Smooth muscle cell (in vitro differentiated cells): ENCODE measurements at regions not wholly inside any gene's neighbourhood (a gene's known extent, or its start where the extent isn't known, plus 50 kb on each side); places are given as distances from the start of the nearest gene placed in this dataset.

Experiments
- DNase-seq: peaks from one replicate; lab custom pipeline; 2025; ENCODE audit not compliant: unreplicated experiment; lab: John Stamatoyannopoulos, UW
- H2AFZ ChIP-seq: fragments of 200-600 bp; sonication (generic); 2 replicates; pipeline ENCODE4 v1.6.0; 2016; ENCODE audit warnings: antibody characterized with exemption, low read depth, mild to moderate bottlenecking
- H3F3A ChIP-seq: fragments of 200-600 bp; sonication (generic); 2 replicates; pipeline ENCODE4 v1.6.0; 2017; ENCODE audit warnings: antibody characterized with exemption, low read depth
- H3K27ac ChIP-seq: fragments of 200-600 bp; sonication (generic); 2 replicates; pipeline ENCODE4 v1.5.1; 2016; ENCODE audit warnings: low read depth, mild to moderate bottlenecking
- H3K27me3 ChIP-seq: fragments of 200-600 bp; sonication (generic); 2 replicates; pipeline ENCODE4 v1.6.1; 2016; ENCODE audit warnings: low read depth, mild to moderate bottlenecking
- H3K36me3 ChIP-seq: fragments of 200-600 bp; sonication (generic); 2 replicates; pipeline ENCODE4 v1.5.1; 2016; ENCODE audit warnings: low read depth
- H3K4me1 ChIP-seq: fragments of 200-600 bp; sonication (generic); 2 replicates; pipeline ENCODE4 v1.5.1; 2016; ENCODE audit warnings: low read depth
- H3K4me2 ChIP-seq: fragments of 200-600 bp; sonication (generic); 2 replicates; pipeline ENCODE4 v1.6.0; 2016; ENCODE audit warnings: mild to moderate bottlenecking
- H3K4me3 ChIP-seq: fragments of 200-600 bp; sonication (generic); 2 replicates; pipeline ENCODE4 v1.5.1; 2016; ENCODE audit warnings: mild to moderate bottlenecking
- H3K79me2 ChIP-seq: fragments of 200-600 bp; sonication (generic); 2 replicates; pipeline ENCODE4 v1.6.0; 2016; ENCODE audit warnings: low read depth, mild to moderate bottlenecking
- H3K9ac ChIP-seq: fragments of 200-600 bp; sonication (generic); 2 replicates; pipeline ENCODE4 v1.6.0; 2016; ENCODE audit warnings: low read depth
- H3K9me3 ChIP-seq: fragments of 200-600 bp; sonication (generic); replicated peaks from 2 replicates; pipeline ENCODE4 v1.5.1; 2016; ENCODE audit warnings: low read depth
- H4K20me1 ChIP-seq: fragments of 200-600 bp; sonication (generic); 2 replicates; pipeline ENCODE4 v1.6.0; 2016; ENCODE audit warnings: low read depth
- CTCF ChIP-seq: fragments of 200-600 bp; sonication (generic); IDR thresholded peaks from 2 replicates; pipeline ENCODE4 v1.5.1; 2017; ENCODE audit warnings: borderline replicate concordance, mild to moderate bottlenecking, antibody characterized with exemption; ENCODE audit not compliant: insufficient read depth, poor library complexity, severe bottlenecking
- WGBS: methylation state at CpG from one replicate; pipeline ENCODE4 v1.1.7; 2016; ENCODE audit warnings: low lambda C conversion rate; 5-methylcytosine and 5-hydroxymethylcytosine counted together

- Histone ChIP-seq H3K9me3 (no peaks in the 10 kb centered on the region), H3K36me3 (no peaks in the 10 kb centered on the region), H3K4me3 (no peak overlapping the region), H3K79me2 (no peaks in the 10 kb centered on the region), H3K27me3 (no peaks in the 10 kb centered on the region), H3K27ac (peak overlapping the region; percentile 66), H3K4me2 (peak overlapping the region; percentile 48), H4K20me1 (no peaks in the 10 kb centered on the region), H3K9ac (no peak overlapping the region), H2AFZ (no peak overlapping the region), H3K4me1 (no peaks in the 10 kb centered on the region), H3F3A (peaks cover 7% of the 10 kb centered on the region)
- no peak for TF ChIP-seq CTCF
- WGBS, result 81% methylated on average over 1 of the region's 1 CpG
- DNase-seq, result no peak
Measured at GRCh38 chr11:92129811-92130210, 94.8 kb upstream of the FAT3 start.

GRCh38 chr11:92128026-92128425 lies 96.6 kb upstream of the FAT3 start:
- Histone ChIP-seq H3K4me1 (no peaks in the 10 kb centered on the region), H3K27ac (no peak overlapping the region), H3K27me3 (no peaks in the 10 kb centered on the region), H3K4me2 (no peak overlapping the region), H3K9ac (no peak overlapping the region), H3F3A (peaks cover 12% of the 10 kb centered on the region), H2AFZ (no peak overlapping the region), H3K9me3 (no peaks in the 10 kb centered on the region), H3K79me2 (no peaks in the 10 kb centered on the region), H4K20me1 (no peaks in the 10 kb centered on the region), H3K36me3 (no peaks in the 10 kb centered on the region), H3K4me3 (no peak overlapping the region)
- DNase-seq, result no peak
- TF ChIP-seq CTCF, result no peak
- 80% methylated on average over 2 of the region's 2 CpGs for WGBS

GRCh38 chr11:92125321-92125720 lies 99.3 kb upstream of the FAT3 start:
- Histone ChIP-seq H3K9me3 (no peaks in the 10 kb centered on the region), H3K36me3 (no peaks in the 10 kb centered on the region), H3K9ac (no peak overlapping the region), H3K27ac (no peak overlapping the region), H3K4me3 (no peak overlapping the region), H3K27me3 (no peaks in the 10 kb centered on the region), H3F3A (peaks cover 6% of the 10 kb centered on the region), H3K79me2 (no peaks in the 10 kb centered on the region), H4K20me1 (no peaks in the 10 kb centered on the region), H2AFZ (no peak overlapping the region), H3K4me1 (no peaks in the 10 kb centered on the region), H3K4me2 (no peak overlapping the region)
- no peak for TF ChIP-seq CTCF
- no peak for DNase-seq

GRCh38 chr11:92123540-92123939 lies 101.1 kb upstream of the FAT3 start:
- TF ChIP-seq CTCF, result no peak
- Histone ChIP-seq H3F3A (peaks cover 4% of the 10 kb centered on the region), H3K79me2 (no peaks in the 10 kb centered on the region), H3K4me2 (peak overlapping the region; percentile 56), H3K9me3 (no peaks in the 10 kb centered on the region), H3K4me3 (no peak overlapping the region), H3K4me1 (no peaks in the 10 kb centered on the region), H2AFZ (no peak overlapping the region), H3K36me3 (no peaks in the 10 kb centered on the region), H3K27ac (peak overlapping the region; percentile 70), H3K9ac (no peak overlapping the region), H3K27me3 (no peaks in the 10 kb centered on the region), H4K20me1 (no peaks in the 10 kb centered on the region)
- no peak for DNase-seq
- WGBS, result 4% methylated on average over 1 of the region's 1 CpG
